CD4-positive, alpha-beta memory T cell (primary cell): ENCODE measurements at regions not wholly inside any gene's neighbourhood (a gene's known extent, or its start where the extent isn't known, plus 50 kb on each side); places are given as distances from the start of the nearest gene placed in this dataset.

ENCODE experiments used
- CTCF ChIA-PET: fragments of 350-600 bp; sonication (Branson Sonifier 250); formaldehyde crosslinking; loops from one replicate; lab custom pipeline; 2021; ENCODE audit warnings: inconsistent platforms; ENCODE audit not compliant: partially characterized antibody; lab: Charles Lee
- POLR2A ChIA-PET: fragments of 350-600 bp; sonication (Branson Sonifier 250); formaldehyde crosslinking; loops from one replicate; lab custom pipeline; 2021; ENCODE audit not compliant: partially characterized antibody; lab: Charles Lee
- DNase-seq, 5 donors: peaks; one replicate each; pipeline versions ENCODE4 v3.0.0 to v3.0.0-alpha.2; 2020 to 2022; ENCODE audit warnings: mixed read lengths in 1 of 5
- H3K27ac ChIP-seq: one replicate; pipeline ENCODE4 v1.7.0; 2013; ENCODE audit warnings: low read depth, low read length
- H3K27me3 ChIP-seq: 2 replicates; pipeline ENCODE4 v1.7.0; 2013; ENCODE audit warnings: mild to moderate bottlenecking, low read length, moderate library complexity; ENCODE audit not compliant: insufficient read depth
- H3K36me3 ChIP-seq: 2 replicates; pipeline ENCODE4 v1.7.0; 2013; ENCODE audit warnings: mild to moderate bottlenecking, low read length, moderate library complexity; ENCODE audit not compliant: insufficient read depth
- H3K4me1 ChIP-seq: 2 replicates; pipeline ENCODE4 v1.7.0; 2013; ENCODE audit warnings: mild to moderate bottlenecking, low read length, moderate library complexity; ENCODE audit not compliant: insufficient read depth
- H3K4me3 ChIP-seq, 2 donors: one replicate each; pipeline ENCODE4 v1.7.0; 2013; ENCODE audit warnings: low read length in 2 of 2, mild to moderate bottlenecking in 1 of 2
- H3K9me3 ChIP-seq, 2 donors: one replicate each; pipeline ENCODE4 v1.7.0; 2013; ENCODE audit warnings: low read length in 2 of 2, control low read depth in 1 of 2; ENCODE audit not compliant: control insufficient read depth in 1 of 2
- H3K27ac Mint-ChIP-seq, 7 donors: one replicate each; pipeline ENCODE4 v1.8.0; 2020 to 2021; ENCODE audit warnings: mixed read lengths in 7 of 7, mild to moderate bottlenecking in 6 of 7, inconsistent platforms in 3 of 7, moderate library complexity in 3 of 7
- H3K27me3 Mint-ChIP-seq, 2 donors: one replicate each; pipeline ENCODE4 v1.8.0; 2020 to 2021; ENCODE audit warnings: mixed read lengths in 2 of 2
- H3K36me3 Mint-ChIP-seq, 2 donors: one replicate each; pipeline ENCODE4 v1.8.0; 2020 to 2021; ENCODE audit warnings: mixed read lengths in 2 of 2, inconsistent platforms in 1 of 2, mild to moderate bottlenecking in 1 of 2
- H3K4me1 Mint-ChIP-seq, 4 donors: one replicate each; pipeline ENCODE4 v1.8.0; 2020 to 2021; ENCODE audit warnings: mixed read lengths in 4 of 4, mild to moderate bottlenecking in 1 of 4
- H3K4me3 Mint-ChIP-seq, 8 donors: one replicate each; pipeline ENCODE4 v1.8.0; 2020 to 2021; ENCODE audit warnings: mixed read lengths in 8 of 8, mild to moderate bottlenecking in 7 of 8, moderate library complexity in 6 of 8, inconsistent platforms in 3 of 8
- H3K9me3 Mint-ChIP-seq, 8 donors: one replicate each; pipeline ENCODE4 v1.8.0; 2020 to 2021; ENCODE audit warnings: mixed read lengths in 8 of 8, mild to moderate bottlenecking in 5 of 8, inconsistent platforms in 3 of 8, moderate library complexity in 1 of 8
- intact Hi-C: fragments of 100-400 bp; cut with micrococcal nuclease; formaldehyde crosslinking; loops from one replicate; pipeline ENCODE4 v1.15.1; 2023

- H3K36me3 Mint-ChIP-seq: no peaks in the 10 kb centered on the region
- no peak overlapping the region for H3K4me3 Mint-ChIP-seq
- peaks cover 0 to 1% (median 0%) of the 10 kb centered on the region in 8 donors for H3K9me3 Mint-ChIP-seq
- no peaks in the 10 kb centered on the region for H3K36me3 ChIP-seq
- no peak overlapping the region for H3K4me3 ChIP-seq
- no peak overlapping the region for H3K27ac Mint-ChIP-seq
- peaks cover 0 to 4% (median 1%) of the 10 kb centered on the region in 4 donors for H3K4me1 Mint-ChIP-seq
- H3K27me3 ChIP-seq: no peaks in the 10 kb centered on the region
- ChIA-PET POLR2A (no interaction called here), CTCF (no interaction called here)
- no peaks in the 10 kb centered on the region for H3K9me3 ChIP-seq
- DNase-seq: peak in 1 of 5 donors; percentile 3
- no peak overlapping the region for H3K27ac ChIP-seq
- H3K4me1 ChIP-seq: no peaks in the 10 kb centered on the region
- intact Hi-C loops: no loop called here
- H3K27me3 Mint-ChIP-seq: no peaks in the 10 kb centered on the region
Observed at GRCh38 chr3:139764069-139764905, 86.5 kb upstream of the NMNAT3 start.

- Histone ChIP-seq H3K36me3 (no peaks in the 10 kb centered on the region), H3K27me3 (no peaks in the 10 kb centered on the region), H3K4me3 (no peak overlapping the region), H3K27ac (no peak overlapping the region), H3K4me1 (no peaks in the 10 kb centered on the region), H3K9me3 (no peaks in the 10 kb centered on the region)
- CTCF ChIA-PET: no interaction called here
- Mint-ChIP-seq H3K27me3 (no peaks in the 10 kb centered on the region), H3K27ac (no peak overlapping the region), H3K4me1 (peaks cover 0 to 4% (median 1%) of the 10 kb centered on the region in 4 donors), H3K36me3 (no peaks in the 10 kb centered on the region), H3K4me3 (no peak overlapping the region), H3K9me3 (no peaks in the 10 kb centered on the region)
- POLR2A ChIA-PET: no interaction called here
- intact Hi-C loops: no loop called here
- no peak for DNase-seq
Observed at GRCh38 chr3:139762302-139762701, 84.5 kb upstream of the NMNAT3 start.

GRCh38 chr3:139759470-139759869 is 81.7 kb upstream of the NMNAT3 start:
- POLR2A ChIA-PET: no interaction called here
- no peaks in the 10 kb centered on the region for H3K4me1 ChIP-seq
- no peaks in the 10 kb centered on the region for H3K9me3 ChIP-seq
- no peaks in the 10 kb centered on the region for H3K36me3 ChIP-seq
- Mint-ChIP-seq H3K4me1 (peaks cover 0 to 4% (median 1%) of the 10 kb centered on the region in 4 donors), H3K27me3 (no peaks in the 10 kb centered on the region), H3K4me3 (no peak overlapping the region), H3K36me3 (no peaks in the 10 kb centered on the region), H3K27ac (no peak overlapping the region), H3K9me3 (no peaks in the 10 kb centered on the region)
- CTCF ChIA-PET: no interaction called here
- H3K4me3 ChIP-seq: no peak overlapping the region
- H3K27me3 ChIP-seq: no peaks in the 10 kb centered on the region
- DNase-seq: no peak
- H3K27ac ChIP-seq: no peak overlapping the region
- intact Hi-C loops: no loop called here

GRCh38 chr3:139758654-139759291 is 81.0 kb upstream of the NMNAT3 start:
- Histone ChIP-seq H3K9me3 (no peaks in the 10 kb centered on the region), H3K4me1 (no peaks in the 10 kb centered on the region), H3K36me3 (no peaks in the 10 kb centered on the region), H3K4me3 (no peak overlapping the region), H3K27me3 (no peaks in the 10 kb centered on the region), H3K27ac (no peak overlapping the region)
- CTCF ChIA-PET: no interaction called here
- Mint-ChIP-seq H3K4me3 (no peak overlapping the region), H3K27me3 (no peaks in the 10 kb centered on the region), H3K36me3 (no peaks in the 10 kb centered on the region), H3K27ac (peak overlapping the region in 1 of 7 donors; percentile 2), H3K9me3 (no peaks in the 10 kb centered on the region), H3K4me1 (peaks cover 0 to 4% (median under 1%) of the 10 kb centered on the region in 4 donors)
- DNase-seq: no peak
- intact Hi-C loops: no loop called here
- POLR2A ChIA-PET: no interaction called here

- Mint-ChIP-seq H3K27me3 (no peaks in the 10 kb centered on the region), H3K27ac (no peak overlapping the region), H3K4me1 (no peaks in the 10 kb centered on the region), H3K4me3 (no peak overlapping the region), H3K36me3 (no peaks in the 10 kb centered on the region), H3K9me3 (peaks cover 0 to 2% (median 0%) of the 10 kb centered on the region in 8 donors)
- Histone ChIP-seq H3K27me3 (no peaks in the 10 kb centered on the region), H3K4me3 (no peak overlapping the region), H3K9me3 (no peaks in the 10 kb centered on the region), H3K36me3 (no peaks in the 10 kb centered on the region), H3K4me1 (no peaks in the 10 kb centered on the region), H3K27ac (no peak overlapping the region)
- CTCF ChIA-PET: no interaction called here
- POLR2A ChIA-PET: no interaction called here
- DNase-seq: no peak
- intact Hi-C loops: no loop called here
Observed at GRCh38 chr3:139757448-139758030, 79.8 kb upstream of the NMNAT3 start.

- Mint-ChIP-seq H3K27ac (peak overlapping the region in 1 of 7 donors; percentile 54), H3K36me3 (no peaks in the 10 kb centered on the region)
Observed at GRCh38 chr3:139756529-139757103, 78.8 kb upstream of the NMNAT3 start.

GRCh38 chr3:139755551-139755950 is 77.8 kb upstream of the NMNAT3 start:
- no peak overlapping the region for H3K4me3 ChIP-seq
- H3K4me1 Mint-ChIP-seq: no peaks in the 10 kb centered on the region
- no peaks in the 10 kb centered on the region for H3K36me3 Mint-ChIP-seq
- ChIA-PET POLR2A (no interaction called here), CTCF (no interaction called here)
- no peaks in the 10 kb centered on the region for H3K27me3 Mint-ChIP-seq
- no peaks in the 10 kb centered on the region for H3K36me3 ChIP-seq
- peaks cover 0 to 7% (median 5%) of the 10 kb centered on the region in 8 donors for H3K9me3 Mint-ChIP-seq
- H3K4me3 Mint-ChIP-seq: no peak overlapping the region
- intact Hi-C loops: no loop called here
- DNase-seq: no peak
- H3K27ac ChIP-seq: no peak overlapping the region
- H3K27ac Mint-ChIP-seq: no peak overlapping the region
- no peaks in the 10 kb centered on the region for H3K4me1 ChIP-seq
- no peaks in the 10 kb centered on the region for H3K27me3 ChIP-seq
- H3K9me3 ChIP-seq: no peaks in the 10 kb centered on the region

More at GRCh38 chr3:139756529-139757103, 78.8 kb upstream of the NMNAT3 start:
- intact Hi-C loops: no loop called here
- Histone ChIP-seq H3K4me3 (no peak overlapping the region), H3K4me1 (no peaks in the 10 kb centered on the region), H3K9me3 (no peaks in the 10 kb centered on the region), H3K27me3 (no peaks in the 10 kb centered on the region), H3K36me3 (no peaks in the 10 kb centered on the region), H3K27ac (no peak overlapping the region)
- H3K9me3 Mint-ChIP-seq: peaks cover 0 to 2% (median 0%) of the 10 kb centered on the region in 8 donors
- no peaks in the 10 kb centered on the region for H3K4me1 Mint-ChIP-seq
- no peak overlapping the region for H3K4me3 Mint-ChIP-seq
- POLR2A ChIA-PET: no interaction called here
- DNase-seq: no peak
- CTCF ChIA-PET: no interaction called here
- H3K27me3 Mint-ChIP-seq: no peaks in the 10 kb centered on the region
